Endothelial cell of umbilical vein (primary cell): ENCODE measurements at regions not wholly inside any gene's neighbourhood (a gene's known extent, or its start where the extent isn't known, plus 50 kb on each side); places are given as distances from the start of the nearest gene placed in this dataset.

Experiments
- BruUV-seq: library from RNA; stranded (reverse); fragments of 400-500 nt; replicated peaks from 2 replicates; lab custom pipeline; 2021; lab: Mats Ljungman, UMichigan
- CTCF ChIA-PET: fragments of 300-600, 350-600 bp; sonication (Branson Sonifier 250); formaldehyde crosslinking; loops from one replicate; lab custom pipeline; 2021; ENCODE audit warnings: antibody characterized with exemption, inconsistent platforms; lab: Charles Lee
- POLR2A ChIA-PET: fragments of 300-600, 350-600 bp; sonication (Branson Sonifier 250); formaldehyde crosslinking; loops from one replicate; lab custom pipeline; 2021; ENCODE audit warnings: antibody characterized with exemption, inconsistent platforms; lab: Charles Lee
- DNase-seq: peaks from one replicate; pipeline ENCODE4 v3.0.0-alpha.2; 2011; ENCODE audit warnings: low read depth, low spot score
- FAIRE-seq: peaks from 2 replicates; lab custom pipeline; 2011; peaks lifted over from hg19 to GRCh38; lab: Jason Lieb, UNC
- H2AFZ ChIP-seq: 2 replicates; pipeline ENCODE4 v1.6.0; 2012; ENCODE audit warnings: low read depth, low read length, control low read depth, inconsistent platforms
- H3K27ac ChIP-seq: 2 replicates; pipeline ENCODE4 v1.5.1; 2011; ENCODE audit warnings: low read depth, mild to moderate bottlenecking, control low read depth, low read length, moderate library complexity; ENCODE audit not compliant: insufficient read depth
- H3K27me3 ChIP-seq, 2 experiments: 2 replicates each; pipeline versions ENCODE4 v1.6.0 to v1.6.1; 2011; ENCODE audit warnings: low read length in 2 of 2, mixed read lengths in 1 of 2; ENCODE audit not compliant: control insufficient read depth in 2 of 2, insufficient read depth in 2 of 2
- H3K36me3 ChIP-seq, 2 experiments: 2 replicates in 1 of 2; 3 replicates in 1 of 2; pipeline ENCODE4 v1.5.1; 2011; ENCODE audit warnings: low read length in 2 of 2, mild to moderate bottlenecking in 1 of 2, moderate library complexity in 1 of 2; ENCODE audit not compliant: control insufficient read depth in 2 of 2, insufficient read depth in 2 of 2; ENCODE audit errors: extremely low read depth in 1 of 2
- H3K4me1 ChIP-seq: 3 replicates; pipeline ENCODE4 v1.5.1; 2011; ENCODE audit warnings: mild to moderate bottlenecking, low read length; ENCODE audit not compliant: control insufficient read depth, insufficient read depth; ENCODE audit errors: extremely low read depth
- H3K4me2 ChIP-seq: 2 replicates; pipeline ENCODE4 v1.6.1; 2011; ENCODE audit warnings: low read length, control low read depth, mixed read lengths; ENCODE audit not compliant: insufficient read depth
- H3K4me3 ChIP-seq, 3 experiments: fragments of 200-600 bp in 1 of 3; sonication (generic), shearing (Covaris generic) in 1 of 3; replicated peaks in 1 of 3; 2 replicates each; pipeline ENCODE4 v1.5.1; 2011 to 2016; ENCODE audit warnings: control low read depth in 3 of 3, low read length in 3 of 3, mild to moderate bottlenecking in 2 of 3, inconsistent platforms in 1 of 3, low read depth in 1 of 3, moderate library complexity in 1 of 3; ENCODE audit not compliant: insufficient read depth in 1 of 3
- H3K79me2 ChIP-seq: 2 replicates; pipeline ENCODE4 v1.6.0; 2012; ENCODE audit warnings: low read length, inconsistent platforms; ENCODE audit not compliant: control insufficient read depth, insufficient read depth
- H3K9ac ChIP-seq: replicated peaks from 2 replicates; pipeline ENCODE3; 2011; ENCODE audit warnings: low read length, control low read depth; ENCODE audit not compliant: insufficient read depth; ENCODE audit errors: extremely low read depth
- H3K9me1 ChIP-seq: replicated peaks from 3 replicates; pipeline ENCODE4 v1.6.0; 2011; ENCODE audit warnings: mild to moderate bottlenecking, low read length; ENCODE audit not compliant: control insufficient read depth, insufficient read depth; ENCODE audit errors: extremely low read depth
- H3K9me3 ChIP-seq: replicated peaks from 2 replicates; pipeline ENCODE4 v1.5.1; 2012; ENCODE audit warnings: low read length, inconsistent platforms; ENCODE audit not compliant: control insufficient read depth, insufficient read depth
- H4K20me1 ChIP-seq: replicated peaks from 2 replicates; pipeline ENCODE3; 2011; ENCODE audit warnings: mild to moderate bottlenecking, low read length; ENCODE audit not compliant: control insufficient read depth, insufficient read depth; ENCODE audit errors: extremely low read depth
- MYC ChIP-seq: IDR thresholded peaks from one replicate; pipeline ENCODE4 v1.6.1; 2011; ENCODE audit warnings: mild to moderate bottlenecking, low read depth, low read length
- POLR2AphosphoS5 ChIP-seq: IDR thresholded peaks from 2 replicates; pipeline ENCODE4 v1.6.1; 2012; ENCODE audit warnings: low read depth, mild to moderate bottlenecking, control low read depth, low read length, moderate library complexity; ENCODE audit not compliant: insufficient read depth
- dilution Hi-C: fragments of 300-500 bp; cut with MboI; formaldehyde crosslinking; loops from one replicate; pipeline ENCODE4 v1.15.0; 2019; ENCODE audit warnings: low sequenced_read_pairs; ENCODE audit not compliant: extremely low pct_ligation_motif_present
- intact Hi-C: fragments of 100-400 bp; cut with micrococcal nuclease; formaldehyde crosslinking; loops from one replicate; pipeline ENCODE4 v1.10.0; 2022
- TF ChIP-seq, protein P1 (sequence below), 2 donors: IDR thresholded peaks; 1 replicate in 1 of 2; 2 replicates in 1 of 2; pipeline ENCODE4 v1.5.1; 2011; ENCODE audit warnings: low read length in 2 of 2, mild to moderate bottlenecking in 2 of 2, moderate library complexity in 2 of 2, control low read depth in 1 of 2, inconsistent platforms in 1 of 2, low read depth in 1 of 2; ENCODE audit not compliant: insufficient read depth in 1 of 2; ENCODE audit errors: extremely low read depth in 1 of 2

DNA sequence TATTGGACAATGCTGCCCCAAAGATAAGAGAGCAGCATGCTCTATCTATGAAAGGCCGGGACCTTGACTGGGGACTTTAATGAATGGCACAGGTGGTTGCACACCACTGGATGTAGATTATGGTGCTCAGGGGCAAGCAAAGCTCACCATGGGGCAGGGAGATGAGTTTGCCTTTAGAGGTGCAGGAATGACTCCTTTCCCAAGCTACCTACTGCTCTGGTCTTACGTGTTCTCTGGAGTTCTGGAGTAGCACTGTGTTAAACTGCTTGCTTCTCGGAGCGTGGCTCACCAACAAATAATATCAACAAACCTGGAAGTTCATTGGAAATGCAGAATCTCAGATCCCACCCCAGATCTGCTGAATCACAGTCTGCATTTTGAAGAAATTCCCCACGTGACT lies 445.3 kb downstream of the RPS24 start:
- Histone ChIP-seq H4K20me1 (no peaks in the 10 kb centered on the region), H3K4me2 (no peak overlapping the region), H3K9ac (no peak overlapping the region), H3K36me3 (no peaks in the 10 kb centered on the region), H3K4me3 (no peak overlapping the region), H3K4me1 (no peaks in the 10 kb centered on the region), H3K27me3 (peaks cover 12 to 20% of the 10 kb centered on the region in 2 experiments), H2AFZ (no peak overlapping the region), H3K9me3 (no peaks in the 10 kb centered on the region), H3K9me1 (no peaks in the 10 kb centered on the region), H3K27ac (no peak overlapping the region), H3K79me2 (no peaks in the 10 kb centered on the region)
- no peak for TF ChIP-seq POLR2AphosphoS5
- TF ChIP-seq, protein P1, sequence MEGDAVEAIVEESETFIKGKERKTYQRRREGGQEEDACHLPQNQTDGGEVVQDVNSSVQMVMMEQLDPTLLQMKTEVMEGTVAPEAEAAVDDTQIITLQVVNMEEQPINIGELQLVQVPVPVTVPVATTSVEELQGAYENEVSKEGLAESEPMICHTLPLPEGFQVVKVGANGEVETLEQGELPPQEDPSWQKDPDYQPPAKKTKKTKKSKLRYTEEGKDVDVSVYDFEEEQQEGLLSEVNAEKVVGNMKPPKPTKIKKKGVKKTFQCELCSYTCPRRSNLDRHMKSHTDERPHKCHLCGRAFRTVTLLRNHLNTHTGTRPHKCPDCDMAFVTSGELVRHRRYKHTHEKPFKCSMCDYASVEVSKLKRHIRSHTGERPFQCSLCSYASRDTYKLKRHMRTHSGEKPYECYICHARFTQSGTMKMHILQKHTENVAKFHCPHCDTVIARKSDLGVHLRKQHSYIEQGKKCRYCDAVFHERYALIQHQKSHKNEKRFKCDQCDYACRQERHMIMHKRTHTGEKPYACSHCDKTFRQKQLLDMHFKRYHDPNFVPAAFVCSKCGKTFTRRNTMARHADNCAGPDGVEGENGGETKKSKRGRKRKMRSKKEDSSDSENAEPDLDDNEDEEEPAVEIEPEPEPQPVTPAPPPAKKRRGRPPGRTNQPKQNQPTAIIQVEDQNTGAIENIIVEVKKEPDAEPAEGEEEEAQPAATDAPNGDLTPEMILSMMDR (IDR thresholded peaks at IDR 0.05; ENCODE audit: extremely low read depth in 1 of 2, insufficient read depth in 1 of 2, low read depth in 1 of 2, low read length in 2 of 2): no peak
- intact Hi-C loops (no loop called here), dilution Hi-C loops (no loop called here)
- no TSS peak for BruUV-seq
- no peak for FAIRE-seq
- ChIA-PET CTCF (no interaction called here), POLR2A (no interaction called here)
- no peak for DNase-seq

DNA sequence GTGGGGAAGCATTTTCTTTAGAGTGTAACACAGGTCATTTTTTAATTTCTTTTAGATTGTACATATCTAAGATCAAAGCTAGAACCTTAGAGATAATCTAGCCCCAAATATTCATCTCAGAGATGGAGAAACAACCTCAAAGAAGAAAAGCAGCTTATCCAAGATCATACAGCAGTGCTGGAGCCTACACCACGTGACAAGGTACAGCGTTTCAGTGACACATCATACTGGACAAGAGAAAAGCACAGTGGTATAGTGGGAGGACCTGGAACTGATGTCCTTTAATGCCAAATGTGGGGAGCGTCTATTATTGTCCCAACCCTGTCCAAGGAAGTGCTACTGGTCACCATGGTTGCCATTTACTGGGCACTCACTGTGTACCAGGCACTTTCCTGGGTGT lies 445.8 kb downstream of the RPS24 start:
- no peaks in the 10 kb centered on the region for H3K79me2 ChIP-seq
- no TSS peak for BruUV-seq
- H3K36me3 ChIP-seq: no peaks in the 10 kb centered on the region
- TF ChIP-seq MYC: no peak
- no peak overlapping the region for H3K4me2 ChIP-seq
- dilution Hi-C loops (no loop called here), intact Hi-C loops (no loop called here)
- no peaks in the 10 kb centered on the region for H4K20me1 ChIP-seq
- H3K27ac ChIP-seq: no peak overlapping the region
- no peak overlapping the region for H3K9ac ChIP-seq
- H3K9me3 ChIP-seq: no peaks in the 10 kb centered on the region
- DNase-seq: no peak
- ChIA-PET POLR2A (no interaction called here), CTCF (no interaction called here)
- peaks cover 13 to 22% of the 10 kb centered on the region in 2 experiments for H3K27me3 ChIP-seq
- FAIRE-seq: no peak
- no peaks in the 10 kb centered on the region for H3K4me1 ChIP-seq
- no peak overlapping the region for H3K4me3 ChIP-seq
- no peaks in the 10 kb centered on the region for H3K9me1 ChIP-seq
- H2AFZ ChIP-seq: no peak overlapping the region
